ENCODE measurements at regions not wholly inside any gene's neighbourhood (a gene's known extent, or its start where the extent isn't known, plus 50 kb on each side); places are given as distances from the start of the nearest gene placed in this dataset.

DNA sequence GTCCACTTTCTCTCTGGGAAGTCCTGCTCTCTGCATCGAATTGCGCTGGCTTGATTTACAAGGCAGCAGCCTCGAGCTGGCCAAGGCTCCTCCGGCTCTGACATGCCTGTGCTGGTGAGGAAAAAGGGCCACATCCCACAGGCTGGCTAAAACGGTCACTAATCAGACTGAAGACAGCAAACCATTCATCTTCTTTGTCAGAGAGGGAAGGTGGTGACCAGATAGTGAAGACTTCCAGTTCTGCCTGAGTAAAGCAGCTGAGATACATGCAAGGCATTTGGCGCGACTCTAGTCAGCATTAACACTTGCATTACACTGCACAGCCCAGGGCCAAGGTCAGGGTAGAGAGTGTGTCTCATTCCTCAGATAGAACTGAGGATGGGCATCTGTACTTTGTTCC, 203.2 kb upstream of the MAP3K7 start:
- Mint-ChIP-seq H3K4me3 (no peak overlapping the region), H3K36me3 (ENCODE audit: insufficient read depth in 1 of 3, low read depth in 3 of 3) (no peaks in the 10 kb centered on the region), H3K27me3 (ENCODE audit: low read depth) (no peaks in the 10 kb centered on the region), H3K9me3 (no peaks in the 10 kb centered on the region; a peak in 1 of 5 replicates), H3K27ac (no peak overlapping the region), H3K4me1 (peaks cover 20 to 33% of the 10 kb centered on the region in 2 experiments)
- Histone ChIP-seq H3K23ac (ENCODE audit: insufficient read length, low read depth, low read length) (no peak overlapping the region), H2BK120ac (ENCODE audit: low read depth, low read length, poor library complexity, severe bottlenecking) (no peak overlapping the region), H2AK5ac (ENCODE audit: insufficient read length, low read length) (no peak overlapping the region), H3K27ac (ENCODE audit: insufficient read length, low read depth, low read length) (no peak overlapping the region), H3K23me2 (ENCODE audit: insufficient read length, low read depth, low read length, poor library complexity, severe bottlenecking) (no peaks in the 10 kb centered on the region), H3K9me3 (ENCODE audit: control insufficient read depth, low read depth, low read length) (no peaks in the 10 kb centered on the region), H3K79me1 (ENCODE audit: insufficient read depth, low read depth, low read length, poor library complexity, severe bottlenecking) (no peaks in the 10 kb centered on the region), H4K5ac (ENCODE audit: insufficient read length, low read depth, low read length) (peak overlapping the region; percentile 28), H3K56ac (ENCODE audit: insufficient read length, low read depth, low read length) (no peak overlapping the region), H3K4me1 (ENCODE audit: insufficient read depth, low read length) (peaks cover 5% of the 10 kb centered on the region), H2BK20ac (ENCODE audit: low read depth, low read length, poor library complexity, severe bottlenecking) (no peak overlapping the region), H3T11ph (ENCODE audit: low read length) (no peak overlapping the region), H2BK12ac (ENCODE audit: insufficient read length, low read depth, low read length) (no peak overlapping the region), H3K4ac (ENCODE audit: low read depth, low read length) (no peak overlapping the region), H2BK15ac (ENCODE audit: low read depth, low read length) (no peak overlapping the region), H3K14ac (ENCODE audit: insufficient read depth, low read length) (peak overlapping the region; percentile 40; the same call in 1 of the 2 replicates), H2BK5ac (ENCODE audit: insufficient read length, low read length) (no peak overlapping the region), H3K18ac (ENCODE audit: insufficient read length, low read depth, low read length) (no peak overlapping the region), H3K9ac (ENCODE audit: extremely low read depth, insufficient read length, low read length) (no peak overlapping the region), H4K8ac (replicated peaks; ENCODE audit: insufficient read length, low read depth, low read length) (no peak overlapping the region), H3K79me2 (ENCODE audit: insufficient read depth, low read length) (no peaks in the 10 kb centered on the region), H4K91ac (ENCODE audit: insufficient read length, low read depth, low read length) (no peak overlapping the region), H2AFZ (ENCODE audit: low read length) (no peak overlapping the region), H4K20me1 (ENCODE audit: control insufficient read depth, insufficient read depth, insufficient read length) (no peaks in the 10 kb centered on the region), H3K4me2 (ENCODE audit: insufficient read depth, insufficient read length, low read length) (no peak overlapping the region), H3K27me3 (ENCODE audit: insufficient read depth, low read length) (no peaks in the 10 kb centered on the region)
- no peak for DNase-seq
- no CpG with 5 or more reads among the region's 7 CpGs for WGBS (ENCODE audit: extremely low coverage, insufficient read length, low lambda C conversion rate)
- TF ChIP-seq, protein P1, sequence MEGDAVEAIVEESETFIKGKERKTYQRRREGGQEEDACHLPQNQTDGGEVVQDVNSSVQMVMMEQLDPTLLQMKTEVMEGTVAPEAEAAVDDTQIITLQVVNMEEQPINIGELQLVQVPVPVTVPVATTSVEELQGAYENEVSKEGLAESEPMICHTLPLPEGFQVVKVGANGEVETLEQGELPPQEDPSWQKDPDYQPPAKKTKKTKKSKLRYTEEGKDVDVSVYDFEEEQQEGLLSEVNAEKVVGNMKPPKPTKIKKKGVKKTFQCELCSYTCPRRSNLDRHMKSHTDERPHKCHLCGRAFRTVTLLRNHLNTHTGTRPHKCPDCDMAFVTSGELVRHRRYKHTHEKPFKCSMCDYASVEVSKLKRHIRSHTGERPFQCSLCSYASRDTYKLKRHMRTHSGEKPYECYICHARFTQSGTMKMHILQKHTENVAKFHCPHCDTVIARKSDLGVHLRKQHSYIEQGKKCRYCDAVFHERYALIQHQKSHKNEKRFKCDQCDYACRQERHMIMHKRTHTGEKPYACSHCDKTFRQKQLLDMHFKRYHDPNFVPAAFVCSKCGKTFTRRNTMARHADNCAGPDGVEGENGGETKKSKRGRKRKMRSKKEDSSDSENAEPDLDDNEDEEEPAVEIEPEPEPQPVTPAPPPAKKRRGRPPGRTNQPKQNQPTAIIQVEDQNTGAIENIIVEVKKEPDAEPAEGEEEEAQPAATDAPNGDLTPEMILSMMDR (conservative IDR thresholded peaks at IDR 0.05) = no peak

Data from H9 (cell line).